Effector CD4-positive, alpha-beta T cell (primary cell): ENCODE measurements at regions not wholly inside any gene's neighbourhood (a gene's known extent, or its start where the extent isn't known, plus 50 kb on each side); places are given as distances from the start of the nearest gene placed in this dataset.
"Not testable (repeated sequence)": the region's sequence is repeated elsewhere in the genome, so short reads cannot be mapped to it uniquely, and the experiment has no call there.

Source experiments
- DNase-seq: peaks from one replicate; pipeline ENCODE4 v3.0.0-alpha.2; 2020

DNA sequence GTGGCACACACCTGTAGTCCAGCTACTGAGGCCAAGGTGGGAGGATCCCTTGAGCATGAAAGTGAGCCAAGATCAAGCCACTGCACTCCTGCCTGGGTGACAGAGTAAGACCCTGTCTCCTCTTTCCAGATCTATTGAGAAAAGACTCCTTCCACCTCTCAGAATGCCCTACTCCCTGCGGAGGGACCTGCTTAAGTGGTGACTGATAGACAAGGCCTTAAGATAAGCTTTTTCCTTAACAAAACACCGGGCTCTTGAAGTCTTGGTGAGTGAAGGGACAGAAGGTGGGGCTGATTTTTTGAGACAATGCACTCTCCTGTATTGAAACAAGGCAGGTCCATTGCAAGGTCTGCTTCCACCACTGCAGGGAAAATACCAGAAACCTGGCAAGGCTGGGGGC is 338.4 kb upstream of the FRG2C start:
- DNase-seq, result no peak

DNA sequence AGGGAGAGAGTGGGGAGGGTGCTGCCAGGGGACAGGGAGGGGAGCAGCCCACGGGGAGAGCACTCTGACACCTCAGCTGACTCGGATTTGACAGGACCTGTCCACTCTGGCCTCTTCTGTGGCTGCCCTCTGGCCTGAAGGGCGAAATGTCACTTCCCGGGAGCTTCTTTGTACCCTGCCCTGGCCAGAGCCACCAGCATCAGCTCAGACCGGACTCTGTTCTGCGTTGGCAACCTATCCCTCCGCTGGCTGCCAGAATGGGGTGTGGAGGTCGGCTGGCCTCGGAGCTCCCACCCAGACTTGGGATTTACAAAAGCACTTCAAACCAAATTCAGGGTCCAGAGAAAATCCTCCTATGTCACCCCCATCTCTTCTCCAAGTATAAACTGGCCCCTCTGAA is 336.7 kb upstream of the FRG2C start:
- DNase-seq, result no peak

DNA sequence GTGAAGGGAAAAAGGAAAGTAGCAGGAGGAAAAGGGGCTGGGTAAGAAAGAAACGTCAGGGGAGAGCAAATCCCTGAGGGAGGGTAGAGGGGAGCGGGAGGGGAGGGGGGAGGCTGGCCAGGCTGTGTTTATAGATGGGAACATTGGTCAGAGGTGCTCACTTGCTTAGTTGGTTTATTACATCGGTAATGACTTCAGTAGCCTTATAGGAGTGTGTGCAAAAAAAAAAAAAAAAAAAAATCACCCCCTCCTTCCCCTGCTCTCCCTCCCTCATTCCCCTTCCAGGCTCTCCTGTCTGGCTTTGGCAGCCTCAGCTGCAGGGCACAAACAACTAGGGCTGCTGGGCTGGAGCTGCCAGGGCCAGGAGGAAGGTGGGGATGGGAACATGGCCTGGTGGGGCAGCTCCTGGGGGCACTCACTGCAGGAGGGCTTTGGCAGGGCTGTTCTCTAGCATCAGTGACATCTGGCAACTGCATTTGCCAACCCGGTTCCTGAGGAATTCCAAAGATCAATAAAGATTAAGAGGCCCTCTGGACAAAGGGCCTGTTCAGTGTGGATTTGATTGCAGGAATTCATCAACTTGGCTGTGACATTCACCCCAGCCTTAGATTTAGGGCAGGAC is 334.5 kb upstream of the FRG2C start:
- no peak for DNase-seq

DNA sequence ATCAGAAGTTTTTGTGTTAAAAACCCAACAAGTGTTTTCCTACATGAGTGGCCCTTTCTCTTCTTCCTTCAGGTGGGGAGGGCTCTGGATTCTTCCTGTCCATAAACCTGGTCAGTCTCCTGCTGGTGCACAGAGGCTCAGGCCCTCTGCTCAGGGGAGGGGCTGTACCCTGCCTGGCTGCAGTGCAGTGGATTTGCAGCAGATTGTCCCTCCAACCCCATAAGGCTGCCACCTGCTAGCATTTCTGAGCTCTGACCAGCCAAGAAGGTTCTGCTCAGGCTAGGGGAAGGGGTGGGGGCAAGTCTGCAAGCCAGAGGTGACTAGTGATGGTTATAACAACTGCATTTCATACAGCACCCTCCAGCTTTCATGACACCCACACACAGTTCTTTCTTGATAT is 333.7 kb upstream of the FRG2C start:
- DNase-seq, result not testable (repeated sequence)

DNA sequence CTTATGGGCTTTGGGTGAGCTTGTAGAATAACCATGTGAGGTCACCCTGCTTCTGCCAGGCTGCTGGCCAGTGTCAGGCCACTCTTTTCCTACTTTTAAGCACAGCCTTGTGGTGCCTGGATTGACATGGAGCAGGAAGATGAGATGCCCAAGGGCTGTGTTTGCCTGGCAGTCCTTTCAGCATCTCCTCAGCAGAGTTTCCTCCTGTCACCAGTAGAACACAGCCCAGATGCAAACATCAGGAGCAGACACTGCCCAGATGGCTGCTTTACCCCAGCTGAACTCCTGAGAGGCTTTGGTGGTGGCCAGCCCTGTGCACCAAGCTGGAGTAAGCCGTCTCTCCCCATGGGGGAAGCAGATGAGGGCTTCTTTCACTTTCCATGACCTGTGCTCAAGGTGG is 332.0 kb upstream of the FRG2C start:
- not testable (repeated sequence) for DNase-seq

DNA sequence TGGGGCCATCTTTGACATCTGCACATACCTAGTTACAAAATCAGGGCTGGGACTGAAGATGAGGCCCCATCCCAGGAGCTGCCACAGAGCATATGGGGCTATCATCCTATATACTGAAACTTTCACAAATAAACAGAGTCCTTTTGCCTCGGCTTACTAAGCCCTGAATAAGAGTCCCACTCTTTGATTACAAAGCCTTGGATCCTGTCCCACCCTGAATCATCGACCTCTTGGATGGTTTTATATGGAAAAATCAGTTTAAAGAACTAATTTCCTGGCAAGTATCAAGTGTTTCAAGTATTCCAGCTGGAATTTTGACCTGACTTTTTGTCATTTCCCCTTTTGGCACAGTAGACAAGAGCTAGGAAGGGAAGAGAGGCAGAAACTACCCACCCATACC is 331.3 kb upstream of the FRG2C start:
- no peak for DNase-seq

DNA sequence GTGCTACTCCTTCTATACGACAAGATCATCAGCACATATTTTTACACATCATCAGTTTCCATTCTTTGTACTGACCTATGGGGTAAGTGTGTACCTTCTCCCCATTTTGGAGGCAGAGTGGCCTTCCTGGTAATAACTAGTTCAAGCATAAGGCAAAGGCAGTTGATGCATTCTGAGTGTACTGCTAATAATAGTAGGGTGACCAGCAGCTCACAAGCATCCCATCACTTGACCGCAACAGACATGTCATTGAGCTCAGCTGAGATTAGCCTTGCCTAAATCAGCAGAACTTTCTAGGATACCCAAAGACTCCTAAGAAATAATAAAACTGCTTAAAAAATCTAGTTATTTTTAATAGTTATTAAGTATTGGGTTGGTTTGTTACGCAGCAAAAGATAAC is 329.8 kb upstream of the FRG2C start:
- no peak for DNase-seq

DNA sequence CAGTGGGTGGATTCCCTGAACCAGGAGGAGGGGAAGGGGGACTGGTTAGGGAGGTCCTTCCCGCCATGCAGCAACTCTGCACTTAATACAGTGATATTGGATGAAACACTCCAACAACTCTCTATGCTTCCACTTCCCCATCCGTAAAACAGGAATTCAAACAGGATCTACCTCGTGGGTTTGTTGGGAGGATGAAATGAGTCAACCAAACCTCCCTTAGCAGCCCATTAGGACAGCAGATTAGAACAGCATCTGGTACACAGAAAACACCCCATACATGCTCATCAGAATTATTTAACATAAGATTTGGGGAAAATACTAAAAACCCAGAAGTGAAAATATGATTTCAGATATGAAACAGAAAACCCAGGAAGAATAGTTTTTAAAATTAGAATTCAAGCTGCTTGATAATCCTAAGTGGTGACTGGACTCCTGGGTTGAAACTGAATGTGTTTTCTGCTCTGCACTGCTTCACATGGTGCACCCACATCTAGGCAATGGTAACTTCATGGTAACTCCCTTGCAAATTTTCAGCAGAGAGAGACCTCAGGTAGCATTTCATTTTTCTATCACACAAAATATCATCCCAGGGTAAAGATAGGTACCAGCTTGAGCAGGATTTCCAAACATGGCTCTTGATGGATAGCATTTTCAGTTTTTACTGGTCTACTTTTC is 326.8 kb upstream of the FRG2C start:
- no peak for DNase-seq

DNA sequence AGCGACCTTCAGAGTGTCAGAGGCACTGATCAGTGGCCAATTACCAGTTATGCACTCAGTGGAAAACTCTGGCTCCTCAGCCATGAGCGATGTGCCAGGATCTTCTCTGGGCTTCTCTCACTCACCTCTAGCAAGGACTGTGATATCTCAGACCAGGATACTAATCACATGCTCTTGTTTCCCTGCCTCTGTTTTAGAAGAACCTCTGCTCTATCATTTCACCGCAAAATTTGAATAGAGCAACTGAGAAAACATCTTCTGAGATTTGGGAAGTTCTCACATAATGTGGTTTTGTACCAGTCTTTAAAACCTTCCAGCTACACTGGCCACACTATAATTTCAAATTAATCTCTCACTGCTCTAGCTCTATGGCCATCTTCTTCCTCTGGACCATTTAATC is 325.8 kb upstream of the FRG2C start:
- DNase-seq, result no peak

DNA sequence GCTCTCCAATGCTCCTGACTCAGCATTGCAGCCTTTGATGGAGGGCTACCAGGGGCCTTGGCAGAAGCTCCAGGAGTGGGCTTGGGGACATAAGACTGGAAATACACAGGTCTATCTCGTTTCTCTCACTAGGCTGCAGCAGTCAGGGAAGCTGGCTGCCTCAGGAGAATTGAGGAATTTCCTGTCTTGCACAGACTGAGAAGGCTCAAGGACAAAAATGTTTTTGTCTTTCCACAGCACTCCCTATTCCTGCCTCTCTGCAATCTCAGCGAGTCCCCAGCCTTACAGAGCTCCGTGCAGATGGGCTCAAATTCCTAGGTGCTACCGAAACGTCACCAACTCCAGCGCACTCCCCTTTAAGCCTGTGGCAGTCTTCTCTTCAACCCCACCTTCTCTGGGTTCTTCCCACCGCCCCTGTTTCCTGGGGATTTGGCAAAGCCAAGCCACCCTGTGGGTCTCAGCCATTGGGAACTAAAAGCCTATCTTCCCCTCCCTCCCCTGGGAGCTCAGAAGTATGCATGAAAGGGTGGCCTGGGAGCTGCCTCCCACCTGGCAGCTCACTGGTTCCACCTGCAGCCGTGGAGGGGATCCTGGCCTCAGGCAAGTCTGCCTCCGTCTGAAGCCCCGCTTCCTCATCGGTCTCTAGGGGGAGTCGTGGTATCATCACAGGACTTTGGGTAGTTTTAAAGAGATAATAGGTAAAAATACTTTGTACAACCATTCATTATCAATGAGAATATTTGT is 322.6 kb upstream of the FRG2C start:
- DNase-seq, result no peak

DNA sequence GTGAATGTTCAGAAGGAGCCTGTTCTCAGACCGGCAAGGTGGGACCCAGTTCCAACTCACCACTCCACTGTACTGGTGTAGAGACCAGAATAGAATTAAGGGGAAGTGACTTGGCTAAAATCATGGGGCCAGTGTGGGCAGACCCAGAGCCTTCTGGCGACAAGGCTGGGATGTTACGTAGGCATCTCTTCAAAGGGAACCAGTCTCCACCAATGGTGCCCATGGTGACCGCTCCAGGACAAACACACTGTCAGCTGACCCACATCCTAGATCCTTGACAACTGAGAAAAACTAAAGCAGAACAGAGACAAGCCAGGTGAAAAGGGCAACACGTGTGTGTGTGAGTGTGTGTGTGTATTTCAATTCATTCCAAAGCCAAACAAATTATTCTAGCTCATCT is 321.7 kb upstream of the FRG2C start:
- DNase-seq, result no peak

DNA sequence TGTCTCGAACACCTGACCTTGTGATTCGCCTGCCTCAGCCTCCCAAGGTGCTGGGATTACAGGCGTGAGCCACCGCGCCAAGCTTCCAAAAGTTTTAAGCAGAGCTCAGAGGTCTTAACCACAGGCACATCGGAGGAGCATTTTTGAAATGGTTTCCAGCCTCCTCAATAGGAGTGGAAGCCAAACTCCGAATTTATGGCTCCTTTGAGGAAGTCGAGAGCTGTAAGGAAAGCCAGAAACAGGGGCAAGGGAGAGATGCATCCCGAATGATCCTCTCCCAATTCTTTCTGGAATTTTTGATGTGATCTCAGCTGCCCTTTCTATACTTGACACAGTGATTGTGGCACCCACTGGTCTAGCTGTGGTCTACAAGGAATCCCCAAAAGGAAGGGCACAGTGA is 313.6 kb upstream of the FRG2C start:
- not testable (repeated sequence) for DNase-seq

DNA sequence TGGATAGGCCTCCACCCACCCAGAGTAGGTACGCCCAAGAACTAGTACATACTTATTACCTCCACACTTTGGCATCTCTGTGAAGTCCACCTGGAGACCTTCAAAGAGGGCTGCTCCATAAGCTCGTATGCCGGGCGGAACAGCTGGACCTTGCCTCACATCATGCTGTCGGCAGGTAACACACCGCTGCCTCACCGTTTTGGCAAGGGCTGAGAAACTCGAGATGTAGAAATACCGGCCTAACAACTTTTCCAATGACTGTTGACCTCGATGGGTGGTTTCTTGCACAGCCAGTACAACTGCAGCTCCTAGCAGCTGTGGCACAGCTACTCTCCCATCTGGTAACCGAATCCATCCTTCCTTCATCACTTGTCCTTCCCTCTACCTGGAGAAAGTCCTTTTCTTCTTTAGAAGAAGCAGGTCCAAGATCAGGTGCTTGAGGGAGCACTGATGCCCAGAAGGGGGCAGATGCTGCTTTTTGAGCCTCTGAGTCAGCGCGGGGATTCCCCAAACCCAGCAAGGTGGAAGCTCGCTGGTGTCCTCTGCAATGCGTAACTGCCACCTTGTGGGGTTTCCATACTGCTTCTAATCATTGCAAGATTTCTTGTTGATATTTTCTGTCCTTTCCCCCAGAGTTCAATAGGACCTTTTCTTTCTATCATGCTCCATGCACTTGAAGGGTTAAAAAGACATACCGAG is 301.9 kb upstream of the FRG2C start:
- not testable (repeated sequence) for DNase-seq

DNA sequence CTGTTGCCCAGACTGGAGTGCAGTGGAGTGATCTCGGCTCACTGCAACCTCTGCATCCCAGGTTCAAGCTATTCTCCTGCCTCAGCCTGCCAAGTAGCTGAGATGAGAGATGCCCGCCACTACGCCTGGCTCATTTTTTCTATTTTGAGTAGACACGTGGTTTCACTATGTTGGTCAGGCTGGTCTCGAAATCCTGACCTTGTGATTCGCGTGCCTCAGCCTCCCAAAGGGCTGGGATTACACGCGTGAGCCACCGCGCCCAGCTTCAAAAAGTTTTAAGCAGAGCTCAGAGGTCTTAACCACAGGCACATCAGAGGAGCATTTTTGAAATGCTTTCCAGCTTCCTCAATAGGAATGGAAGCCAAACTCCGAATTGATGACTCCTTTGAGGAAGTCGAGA is 291.2 kb upstream of the FRG2C start:
- DNase-seq, result not testable (repeated sequence)

DNA sequence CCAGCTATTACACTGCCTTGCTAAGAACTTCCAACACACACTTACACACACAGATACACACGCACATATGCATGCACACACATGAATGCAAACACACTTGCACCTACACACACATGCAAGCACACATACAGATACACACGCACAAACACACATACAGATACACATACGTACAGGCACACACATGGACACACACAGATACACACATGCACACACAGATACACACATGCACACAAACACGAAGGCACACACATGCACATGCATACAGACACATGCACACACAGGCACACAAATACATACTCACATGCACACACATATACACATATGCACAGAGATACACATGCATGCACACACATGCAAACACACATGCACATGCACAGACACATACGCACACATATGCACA is 284.3 kb upstream of the FRG2C start:
- not testable (repeated sequence) for DNase-seq

DNA sequence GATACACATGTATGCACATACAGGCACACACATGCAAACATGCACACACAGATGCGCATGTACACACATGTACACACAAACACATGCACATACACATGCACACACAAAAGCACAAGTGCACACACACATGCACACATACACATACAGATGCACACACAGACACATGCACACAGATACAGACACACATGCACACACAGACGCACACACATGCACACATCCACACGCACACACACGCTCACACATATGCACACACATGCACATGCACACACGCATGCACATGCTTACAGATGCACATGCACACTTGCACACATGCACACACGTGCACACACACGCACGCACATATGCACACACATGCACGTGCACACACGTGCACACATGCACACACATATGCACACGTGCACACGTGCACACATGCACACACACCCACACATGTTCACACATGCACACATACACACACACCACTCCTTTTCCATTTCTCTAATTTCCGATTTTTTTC is 283.8 kb upstream of the FRG2C start:
- DNase-seq, result no peak

DNA sequence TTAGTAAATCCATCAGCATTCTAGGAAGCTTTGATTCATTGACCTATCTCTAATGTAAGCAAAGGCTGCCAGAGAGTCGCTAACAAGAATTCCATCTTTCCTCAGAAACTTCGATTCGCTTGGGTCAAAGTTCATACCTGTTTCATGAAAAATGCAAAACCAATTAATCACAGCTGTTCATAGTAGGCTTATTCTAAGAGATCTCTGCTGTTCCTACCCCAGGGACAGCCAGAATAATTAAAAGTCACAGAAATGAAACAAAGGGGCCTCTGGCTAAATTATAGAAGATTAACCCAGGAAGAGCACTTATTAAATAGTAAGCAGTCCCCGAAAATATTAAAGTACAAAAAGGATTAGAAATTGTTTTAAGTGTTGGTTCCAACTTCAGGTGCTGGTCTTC is 280.1 kb upstream of the FRG2C start:
- not testable (repeated sequence) for DNase-seq

DNA sequence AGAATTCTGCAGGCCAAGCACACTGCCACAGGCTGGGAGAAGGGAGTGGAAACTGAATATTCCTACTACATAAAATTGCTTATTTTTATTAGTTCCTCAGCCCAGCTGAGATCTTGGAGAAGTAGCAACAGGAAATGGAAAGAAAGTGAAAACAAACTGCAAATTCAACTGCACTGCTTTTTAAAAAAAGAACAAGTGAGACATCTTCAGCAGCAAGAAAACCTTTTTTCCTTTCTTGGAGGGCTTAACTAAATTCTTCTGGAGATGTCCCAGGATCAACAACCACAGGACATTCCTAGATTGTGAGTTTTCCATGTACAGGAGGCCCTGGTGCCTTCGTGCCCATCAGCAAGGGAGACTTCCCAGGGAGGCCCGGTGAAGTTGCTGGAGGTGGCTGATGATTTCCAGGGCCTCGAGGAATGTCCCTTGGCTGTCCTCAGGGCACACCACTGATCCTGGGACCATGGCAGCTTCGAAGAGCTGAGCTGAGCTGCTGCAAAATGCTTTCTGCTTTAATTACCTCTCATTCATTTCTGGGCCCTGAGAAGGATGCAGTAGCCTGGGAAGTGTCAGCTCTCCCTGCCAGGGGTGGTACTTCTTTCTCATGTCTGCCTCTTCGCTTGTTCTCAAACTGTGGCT is 275.5 kb upstream of the FRG2C start:
- DNase-seq, result not testable (repeated sequence)

DNA sequence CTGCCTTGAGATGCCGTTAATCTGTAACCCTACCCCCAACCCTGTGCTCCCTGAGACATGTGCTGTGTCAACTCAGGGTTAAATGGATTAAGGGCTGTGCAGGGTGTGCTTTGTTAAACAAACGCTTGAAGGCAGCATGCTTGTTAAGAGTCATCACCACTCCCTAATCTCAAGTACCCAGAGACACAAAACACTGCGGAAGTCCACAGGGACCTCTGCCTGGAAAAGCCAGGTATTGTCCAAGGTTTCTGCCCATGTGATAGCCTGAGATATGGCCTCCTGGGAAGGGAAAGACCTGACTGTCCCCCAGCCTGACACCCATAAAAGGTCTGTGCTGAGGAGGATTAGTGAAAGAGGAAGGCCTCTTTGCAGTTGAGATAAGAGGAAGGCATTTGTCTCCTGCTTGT is 270.8 kb upstream of the FRG2C start:
- DNase-seq, result not testable (repeated sequence)

DNA sequence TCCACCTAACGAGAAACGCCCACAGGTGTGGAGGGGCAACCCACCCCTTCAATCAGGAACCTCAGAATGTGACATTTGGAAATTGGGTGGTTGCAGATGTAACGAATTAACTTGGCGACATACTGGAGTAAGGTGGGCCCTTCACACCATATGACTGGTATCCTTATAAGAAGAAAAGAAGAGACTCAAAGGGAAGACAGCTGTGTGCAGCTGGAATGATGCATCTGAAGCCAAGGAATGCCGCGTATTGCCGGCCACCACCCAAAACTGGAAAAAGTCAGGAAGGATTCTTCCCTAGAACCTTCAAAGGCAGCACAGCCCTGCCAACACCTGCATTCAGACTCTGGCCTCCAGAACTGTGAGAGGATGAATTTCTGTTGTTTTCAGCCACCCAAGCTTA is 270.0 kb upstream of the FRG2C start:
- not testable (repeated sequence) for DNase-seq

DNA sequence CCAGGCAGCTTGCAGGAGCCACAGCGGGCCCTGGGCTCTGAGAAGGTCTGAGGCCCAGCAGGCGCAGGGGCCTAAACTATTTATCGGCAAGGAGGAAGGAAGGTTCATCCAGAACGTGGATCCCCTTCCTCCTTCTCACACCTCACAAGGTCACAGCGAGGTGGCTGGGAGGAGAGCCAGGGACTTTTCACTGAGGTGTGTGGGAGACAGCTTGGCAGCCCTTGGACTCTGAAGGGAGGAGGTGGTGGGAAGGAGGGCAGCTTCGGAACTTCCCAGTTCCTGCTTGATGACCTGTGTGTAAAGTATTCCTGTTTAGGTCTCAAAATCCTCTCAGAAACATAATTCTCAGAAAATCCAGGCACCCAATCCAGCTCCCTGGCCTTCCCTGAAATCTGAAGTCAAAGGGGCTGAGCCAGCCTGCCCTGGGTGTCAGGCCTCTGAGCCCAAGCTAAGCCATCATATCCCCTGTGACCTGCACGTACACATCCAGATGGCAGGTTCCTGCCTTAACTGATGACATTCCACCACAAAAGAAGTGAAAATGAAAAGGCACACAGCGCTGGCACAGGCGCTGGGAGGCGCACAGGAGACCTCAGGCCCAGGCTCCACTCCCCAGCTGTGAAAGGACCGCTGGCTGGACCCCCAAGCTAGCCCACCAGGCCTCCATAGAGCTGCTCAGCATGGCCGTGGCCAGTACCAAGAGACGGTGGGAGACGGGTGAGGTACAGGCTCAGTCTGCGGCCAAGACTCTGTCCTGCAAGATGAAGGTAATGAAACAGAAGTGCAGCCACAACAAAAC is 269.4 kb upstream of the FRG2C start:
- not testable (repeated sequence) for DNase-seq
